ENCODE measurements at regions not wholly inside any gene's neighbourhood (a gene's known extent, or its start where the extent isn't known, plus 50 kb on each side); places are given as distances from the start of the nearest gene placed in this dataset.
"Not testable (repeated sequence)": the region's sequence is repeated elsewhere in the genome, so short reads cannot be mapped to it uniquely, and the experiment has no call there.

DNA sequence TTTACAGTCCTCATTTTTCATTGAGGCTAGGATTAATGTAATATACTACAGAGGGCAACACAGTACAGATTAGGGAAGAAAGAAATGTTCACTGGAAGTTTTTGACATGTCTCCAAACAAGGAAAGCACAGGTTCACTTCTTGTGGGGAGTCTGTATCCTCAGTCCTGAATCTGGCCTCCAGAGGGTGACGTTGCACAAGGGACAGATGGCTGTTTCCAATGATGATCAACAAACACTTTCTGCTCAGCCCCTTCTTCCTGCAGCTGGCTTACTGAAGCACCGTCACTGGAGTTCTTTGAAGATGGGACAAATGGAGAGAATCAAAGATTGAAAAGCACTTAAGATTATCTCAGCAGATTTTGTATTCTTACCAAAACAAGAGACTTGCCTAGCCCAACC lies 123.3 kb upstream of the OR4E1 start:
- Histone ChIP-seq H3K36me3 (no peaks in the 10 kb centered on the region), H3K27me3 (ENCODE audit: low read depth) (no peaks in the 10 kb centered on the region), H3K27ac (no peak overlapping the region), H3K4me1 (no peaks in the 10 kb centered on the region), H3K9me3 (no peaks in the 10 kb centered on the region), H3K4me3 (no peak overlapping the region)
- ATAC-seq (no peak), DNase-seq (no peak)
- intact Hi-C loops (cut with DNase I): no loop called here
- TF ChIP-seq CTCF (IDR thresholded peaks at IDR 0.05): no peak

- H3K27me3 ChIP-seq (ENCODE audit: low read depth): no peaks in the 10 kb centered on the region
- no peaks in the 10 kb centered on the region for H3K9me3 ChIP-seq
- no peak for TF ChIP-seq CTCF (IDR thresholded peaks at IDR 0.05)
- DNase-seq (no peak), ATAC-seq (no peak)
- no peaks in the 10 kb centered on the region for H3K36me3 ChIP-seq
- no peak overlapping the region for H3K27ac ChIP-seq
- no peak overlapping the region for H3K4me3 ChIP-seq
- intact Hi-C loops (cut with DNase I): no loop called here
- H3K4me1 ChIP-seq: no peaks in the 10 kb centered on the region
Observed at GRCh38 chr14:21795456-21795855, 121.8 kb upstream of the OR4E1 start.

GRCh38 chr14:21791749-21792148 lies 118.1 kb upstream of the OR4E1 start:
- Histone ChIP-seq H3K27ac (no peak overlapping the region), H3K4me3 (no peak overlapping the region), H3K27me3 (ENCODE audit: low read depth) (no peaks in the 10 kb centered on the region), H3K9me3 (no peaks in the 10 kb centered on the region), H3K36me3 (no peaks in the 10 kb centered on the region), H3K4me1 (no peaks in the 10 kb centered on the region)
- ATAC-seq (no peak), DNase-seq (no peak)
- intact Hi-C loops (cut with DNase I): no loop called here
- TF ChIP-seq CTCF (IDR thresholded peaks at IDR 0.05): no peak

DNA sequence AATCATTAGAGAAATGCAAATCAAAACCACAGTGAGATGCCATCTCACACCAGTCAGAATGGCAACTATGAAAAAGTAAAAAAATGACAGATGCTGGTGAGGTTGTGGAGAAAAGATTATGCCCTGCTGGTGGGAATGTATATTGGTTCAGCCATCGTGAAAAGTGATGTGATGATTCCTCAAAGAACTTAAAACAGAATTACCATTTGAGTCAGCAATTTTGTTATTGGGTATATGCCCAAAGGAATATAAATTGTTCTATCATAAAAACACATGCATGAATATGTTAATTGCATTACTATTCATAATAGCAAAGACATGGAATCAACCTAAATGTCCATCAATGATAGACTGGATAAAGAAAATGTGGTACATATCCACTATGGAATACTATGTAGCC lies 115.1 kb upstream of the OR4E1 start:
- ATAC-seq; H3K36me3 ChIP-seq; DNase-seq; H3K4me1 ChIP-seq; intact Hi-C loops (cut with DNase I); H3K27ac ChIP-seq; H3K4me3 ChIP-seq; H3K9me3 ChIP-seq; H3K27me3 ChIP-seq (ENCODE audit: low read depth): not testable (repeated sequence)

DNA sequence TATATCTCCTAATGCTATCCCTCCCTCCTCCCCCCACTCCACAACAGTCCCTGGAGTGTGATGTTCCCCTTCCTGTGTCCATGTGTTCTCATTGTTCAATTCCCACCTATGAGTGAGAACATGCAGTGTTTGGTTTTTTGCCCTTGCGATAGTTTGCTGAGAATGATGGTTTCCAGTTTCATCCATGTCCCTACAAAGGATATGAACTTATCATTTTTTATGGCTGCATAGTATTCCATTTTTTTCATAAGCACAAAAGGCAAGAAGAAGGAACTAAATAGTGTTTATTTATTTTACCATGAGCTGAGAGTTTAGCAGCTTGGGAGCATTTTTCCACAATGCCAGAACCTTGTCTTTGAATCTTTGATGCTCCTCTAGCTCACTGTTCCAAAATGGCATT lies 113.6 kb upstream of the OR4E1 start:
- H3K27ac ChIP-seq; H3K27me3 ChIP-seq (ENCODE audit: low read depth); H3K36me3 ChIP-seq; intact Hi-C loops (cut with DNase I); ATAC-seq; DNase-seq; H3K9me3 ChIP-seq; H3K4me1 ChIP-seq; H3K4me3 ChIP-seq: not testable (repeated sequence)

DNA sequence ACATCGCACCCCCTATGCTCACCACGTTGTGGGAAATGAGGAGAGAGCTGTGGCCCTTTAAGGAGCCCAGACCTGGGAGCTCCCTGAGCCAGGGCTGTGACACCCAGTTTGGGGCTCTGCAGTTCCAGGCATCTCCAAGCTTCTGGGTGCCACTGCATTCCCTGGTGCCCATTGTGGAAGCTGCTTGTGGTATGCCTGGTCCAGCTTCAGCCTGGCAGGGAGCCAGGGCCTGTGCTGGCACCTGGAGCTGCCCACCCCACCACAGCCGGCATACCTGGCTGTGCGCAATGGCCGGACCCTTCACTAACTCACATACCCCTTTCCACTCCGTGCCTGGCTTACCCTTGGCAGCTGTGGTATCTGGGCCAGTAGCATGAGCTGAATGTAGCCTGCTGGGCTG lies 107.9 kb upstream of the OR4E1 start:
- no peaks in the 10 kb centered on the region for H3K4me1 ChIP-seq
- DNase-seq: no peak
- H3K27me3 ChIP-seq (ENCODE audit: low read depth): no peaks in the 10 kb centered on the region
- no peak overlapping the region for H3K27ac ChIP-seq
- H3K9me3 ChIP-seq: no peaks in the 10 kb centered on the region
- no peak overlapping the region for H3K4me3 ChIP-seq
- no peaks in the 10 kb centered on the region for H3K36me3 ChIP-seq
- TF ChIP-seq CTCF (IDR thresholded peaks at IDR 0.05): no peak
- intact Hi-C loops (cut with DNase I): no loop called here
- no peak for ATAC-seq

DNA sequence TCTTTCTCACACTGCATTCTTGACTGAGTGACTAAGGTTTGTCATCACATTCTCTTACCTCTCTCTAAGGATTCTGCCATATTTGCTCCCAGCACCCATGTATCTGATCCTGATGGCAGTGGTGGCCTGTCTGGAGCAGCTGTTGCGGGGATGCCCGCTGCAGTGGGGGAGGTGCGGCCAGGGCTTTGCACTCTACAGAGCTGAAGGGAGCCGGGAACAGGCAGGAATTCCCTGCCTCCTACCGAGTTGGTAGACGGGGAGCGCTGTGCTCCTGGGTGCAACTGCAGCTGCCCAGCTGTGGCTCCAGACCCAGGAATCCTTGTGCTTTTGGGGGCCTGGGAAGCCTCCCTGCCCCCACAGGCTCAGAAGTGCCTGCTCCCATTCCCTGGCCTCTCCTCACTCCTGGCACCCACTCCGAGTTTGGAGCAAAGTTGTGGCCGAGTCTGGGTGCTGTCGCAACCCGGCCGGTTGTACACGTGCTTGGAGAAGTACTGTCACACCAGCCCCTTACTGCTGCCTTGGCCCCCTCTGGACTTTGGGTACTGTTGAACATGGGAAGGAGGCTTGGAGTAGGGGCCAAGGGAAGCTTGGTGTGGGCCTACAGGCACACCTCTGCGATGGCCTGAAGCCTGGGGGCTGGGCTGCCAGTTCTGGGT lies 106.9 kb upstream of the OR4E1 start:
- Histone ChIP-seq H3K4me1 (no peaks in the 10 kb centered on the region), H3K27me3 (ENCODE audit: low read depth) (no peaks in the 10 kb centered on the region), H3K36me3 (no peaks in the 10 kb centered on the region), H3K9me3 (no peaks in the 10 kb centered on the region), H3K27ac (no peak overlapping the region), H3K4me3 (no peak overlapping the region)
- DNase-seq: no peak
- ATAC-seq: no peak
- TF ChIP-seq CTCF (IDR thresholded peaks at IDR 0.05): no peak
- intact Hi-C loops (cut with DNase I): no loop called here
